ENCODE measurements at regions not wholly inside any gene's neighbourhood (a gene's known extent, or its start where the extent isn't known, plus 50 kb on each side); places are given as distances from the start of the nearest gene placed in this dataset.

GRCh38 chr11:42552786-42553185 is 759.0 kb upstream of the API5 start:
- Histone ChIP-seq H3K4me2 (ENCODE audit: low read depth, low read length) (no peak overlapping the region), H2AFZ (ENCODE audit: low read length) (no peak overlapping the region), H3K27ac (ENCODE audit: extremely low read length, insufficient read depth, low read length) (no peak overlapping the region), H3K4me1 (ENCODE audit: insufficient read depth, low read length) (no peaks in the 10 kb centered on the region), H4K20me1 (ENCODE audit: insufficient read depth, low read length) (no peaks in the 10 kb centered on the region), H3K79me2 (ENCODE audit: insufficient read depth, low read length) (no peaks in the 10 kb centered on the region), H3K36me3 (replicated peaks in 1 of 2; ENCODE audit: control insufficient read depth in 1 of 2, insufficient read depth in 2 of 2, low read length in 2 of 2) (no peaks in the 10 kb centered on the region), H3K4me3 (replicated peaks in 1 of 3; ENCODE audit: insufficient read depth in 1 of 3, low read depth in 2 of 3, low read length in 3 of 3) (no peak overlapping the region), H3K27me3 (ENCODE audit: control insufficient read depth in 1 of 2, insufficient read depth in 2 of 2, low read length in 2 of 2) (no peaks in the 10 kb centered on the region), H3K9me3 (ENCODE audit: low read length) (no peaks in the 10 kb centered on the region), H3K9ac (ENCODE audit: insufficient read depth, low read depth, low read length) (no peak overlapping the region)
- ChIA-PET CTCF (ENCODE audit: low intra/inter-chr PET ratio, low total read pairs) (no interaction called here), POLR2A (no interaction called here)
- FAIRE-seq, result no peak
- no peak for ATAC-seq
- no peak for TF ChIP-seq HNRNPL (IDR thresholded peaks at IDR 0.05; ENCODE audit: low read depth, low read length)
- 1% methylated on average over 3 of the region's 3 CpGs for WGBS (ENCODE audit: low lambda C conversion rate)
- in situ Hi-C loops (cut with HindIII; ENCODE audit: extremely low pct_ligation_motif_present, low pct_unique_long_range_greater_than_20kb) (no loop called here), intact Hi-C loops (cut with micrococcal nuclease; ENCODE audit: unreplicated experiment) (no loop called here)
- no TSS peak for BruUV-seq (replicated peaks)
- DNase-seq (ENCODE audit: low spot score), result no peak

DNA sequence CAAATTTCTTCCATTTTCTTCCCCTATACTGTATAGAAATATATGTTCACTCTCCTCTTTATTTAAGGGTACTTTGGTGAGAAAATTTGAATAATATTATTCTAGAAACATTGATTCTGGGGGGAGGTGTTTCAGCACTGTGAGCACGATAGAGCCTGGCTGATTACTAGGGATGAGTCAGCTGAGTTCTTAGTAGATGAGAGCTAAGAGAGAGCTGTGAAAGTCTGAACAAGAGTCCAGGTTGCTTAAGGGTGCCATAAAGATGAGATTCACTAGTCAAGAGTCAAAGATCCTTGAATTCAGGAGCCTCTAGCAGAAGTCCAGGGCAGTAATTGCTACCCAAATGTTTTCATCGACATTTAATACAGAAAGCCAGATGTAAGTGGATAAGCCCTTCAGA is 756.6 kb upstream of the API5 start:
- ATAC-seq (no peak), FAIRE-seq (no peak), DNase-seq (ENCODE audit: low spot score) (no peak)
- intact Hi-C loops (cut with micrococcal nuclease; ENCODE audit: unreplicated experiment) (no loop called here), in situ Hi-C loops (cut with HindIII; ENCODE audit: extremely low pct_ligation_motif_present, low pct_unique_long_range_greater_than_20kb) (no loop called here)
- H3K79me2 ChIP-seq (ENCODE audit: insufficient read depth, low read length), result no peaks in the 10 kb centered on the region
- no peaks in the 10 kb centered on the region for H3K36me3 ChIP-seq (replicated peaks in 1 of 2; ENCODE audit: control insufficient read depth in 1 of 2, insufficient read depth in 2 of 2, low read length in 2 of 2)
- ChIA-PET POLR2A (no interaction called here), CTCF (ENCODE audit: low intra/inter-chr PET ratio, low total read pairs) (no interaction called here)
- no peaks in the 10 kb centered on the region for H3K4me1 ChIP-seq (ENCODE audit: insufficient read depth, low read length)
- 0% methylated on average over 2 of the region's 2 CpGs for WGBS (ENCODE audit: low lambda C conversion rate)
- no peaks in the 10 kb centered on the region for H3K27me3 ChIP-seq (ENCODE audit: control insufficient read depth in 1 of 2, insufficient read depth in 2 of 2, low read length in 2 of 2)
- H3K4me3 ChIP-seq (replicated peaks in 1 of 3; ENCODE audit: insufficient read depth in 1 of 3, low read depth in 2 of 3, low read length in 3 of 3), result no peak overlapping the region
- no peak overlapping the region for H3K9ac ChIP-seq (ENCODE audit: insufficient read depth, low read depth, low read length)
- no peaks in the 10 kb centered on the region for H4K20me1 ChIP-seq (ENCODE audit: insufficient read depth, low read length)
- no peaks in the 10 kb centered on the region for H3K9me3 ChIP-seq (ENCODE audit: low read length)
- H3K4me2 ChIP-seq (ENCODE audit: low read depth, low read length), result no peak overlapping the region
- H3K27ac ChIP-seq (ENCODE audit: extremely low read length, insufficient read depth, low read length), result no peak overlapping the region
- no TSS peak for BruUV-seq (replicated peaks)
- no peak overlapping the region for H2AFZ ChIP-seq (ENCODE audit: low read length)
- TF ChIP-seq IKZF4 (CRISPR knock-in tag; IDR thresholded peaks at IDR 0.05; ENCODE audit: borderline replicate concordance, low read depth, not compliant biosample characterization) (no peak), KAT8 (CRISPR knock-in tag; IDR thresholded peaks at IDR 0.05) (no peak), ZNF234 (CRISPR knock-in tag; conservative IDR thresholded peaks at IDR 0.05) (no peak), SP5 (CRISPR knock-in tag; IDR thresholded peaks at IDR 0.05; ENCODE audit: borderline replicate concordance, low read depth) (no peak), TOPORS (CRISPR knock-in tag; IDR thresholded peaks at IDR 0.05) (no peak), SNAI1 (CRISPR knock-in tag; IDR thresholded peaks at IDR 0.05; ENCODE audit: borderline replicate concordance) (no peak), ZNF350 (CRISPR knock-in tag; IDR thresholded peaks at IDR 0.05; ENCODE audit: borderline replicate concordance, low read depth) (no peak), ZNF44 (CRISPR knock-in tag; IDR thresholded peaks at IDR 0.05) (no peak), FOXM1 (CRISPR knock-in tag; IDR thresholded peaks at IDR 0.05) (no peak), RBM22 (optimal IDR thresholded peaks at IDR 0.05; ENCODE audit: low read length) (no peak), EED (CRISPR knock-in tag; IDR thresholded peaks at IDR 0.05) (no peak), KLF6 (CRISPR knock-in tag; IDR thresholded peaks at IDR 0.05) (no peak), CERS6 (CRISPR knock-in tag; IDR thresholded peaks at IDR 0.05) (no peak)
- TF ChIP-seq, protein P1, sequence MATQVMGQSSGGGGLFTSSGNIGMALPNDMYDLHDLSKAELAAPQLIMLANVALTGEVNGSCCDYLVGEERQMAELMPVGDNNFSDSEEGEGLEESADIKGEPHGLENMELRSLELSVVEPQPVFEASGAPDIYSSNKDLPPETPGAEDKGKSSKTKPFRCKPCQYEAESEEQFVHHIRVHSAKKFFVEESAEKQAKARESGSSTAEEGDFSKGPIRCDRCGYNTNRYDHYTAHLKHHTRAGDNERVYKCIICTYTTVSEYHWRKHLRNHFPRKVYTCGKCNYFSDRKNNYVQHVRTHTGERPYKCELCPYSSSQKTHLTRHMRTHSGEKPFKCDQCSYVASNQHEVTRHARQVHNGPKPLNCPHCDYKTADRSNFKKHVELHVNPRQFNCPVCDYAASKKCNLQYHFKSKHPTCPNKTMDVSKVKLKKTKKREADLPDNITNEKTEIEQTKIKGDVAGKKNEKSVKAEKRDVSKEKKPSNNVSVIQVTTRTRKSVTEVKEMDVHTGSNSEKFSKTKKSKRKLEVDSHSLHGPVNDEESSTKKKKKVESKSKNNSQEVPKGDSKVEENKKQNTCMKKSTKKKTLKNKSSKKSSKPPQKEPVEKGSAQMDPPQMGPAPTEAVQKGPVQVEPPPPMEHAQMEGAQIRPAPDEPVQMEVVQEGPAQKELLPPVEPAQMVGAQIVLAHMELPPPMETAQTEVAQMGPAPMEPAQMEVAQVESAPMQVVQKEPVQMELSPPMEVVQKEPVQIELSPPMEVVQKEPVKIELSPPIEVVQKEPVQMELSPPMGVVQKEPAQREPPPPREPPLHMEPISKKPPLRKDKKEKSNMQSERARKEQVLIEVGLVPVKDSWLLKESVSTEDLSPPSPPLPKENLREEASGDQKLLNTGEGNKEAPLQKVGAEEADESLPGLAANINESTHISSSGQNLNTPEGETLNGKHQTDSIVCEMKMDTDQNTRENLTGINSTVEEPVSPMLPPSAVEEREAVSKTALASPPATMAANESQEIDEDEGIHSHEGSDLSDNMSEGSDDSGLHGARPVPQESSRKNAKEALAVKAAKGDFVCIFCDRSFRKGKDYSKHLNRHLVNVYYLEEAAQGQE (IDR thresholded peaks at IDR 0.05; ENCODE audit: borderline replicate concordance in 1 of 2, low read depth in 1 of 2, low read length in 2 of 2), result no peak
- TF ChIP-seq, protein P2, sequence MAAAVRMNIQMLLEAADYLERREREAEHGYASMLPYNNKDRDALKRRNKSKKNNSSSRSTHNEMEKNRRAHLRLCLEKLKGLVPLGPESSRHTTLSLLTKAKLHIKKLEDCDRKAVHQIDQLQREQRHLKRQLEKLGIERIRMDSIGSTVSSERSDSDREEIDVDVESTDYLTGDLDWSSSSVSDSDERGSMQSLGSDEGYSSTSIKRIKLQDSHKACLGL (CRISPR knock-in tag; IDR thresholded peaks at IDR 0.05), result no peak
